Kidney (tissue), 13 donors: ENCODE measurements at regions not wholly inside any gene's neighbourhood (a gene's known extent, or its start where the extent isn't known, plus 50 kb on each side); places are given as distances from the start of the nearest gene placed in this dataset.

Experiments
- DNase-seq, 5 donors: peaks; one replicate each; pipeline ENCODE4 v3.0.0-alpha.2; 2013 to 2020
- FAIRE-seq: peaks from 2 replicates; lab custom pipeline; 2012; peaks lifted over from hg19 to GRCh38; lab: Jason Lieb, UNC
- H3K27ac ChIP-seq, 2 donors: one replicate each; pipeline ENCODE4 v1.7.0; 2013; ENCODE audit warnings: low read depth in 2 of 2, low read length in 2 of 2, inconsistent platforms in 1 of 2
- H3K27me3 ChIP-seq: one replicate; pipeline ENCODE4 v1.7.1; 2013; ENCODE audit warnings: low read length, inconsistent platforms; ENCODE audit not compliant: control insufficient read depth, insufficient read depth
- H3K36me3 ChIP-seq, 3 donors: one replicate each; pipeline versions ENCODE4 v1.7.0 to v1.7.1; 2013; ENCODE audit warnings: low read length in 3 of 3, control low read depth in 1 of 3, inconsistent platforms in 1 of 3; ENCODE audit not compliant: insufficient read depth in 3 of 3, control insufficient read depth in 2 of 3
- H3K4me1 ChIP-seq, 3 donors: one replicate each; pipeline versions ENCODE4 v1.7.0 to v1.7.1; 2013; ENCODE audit warnings: low read length in 3 of 3, inconsistent platforms in 1 of 3, low read depth in 1 of 3; ENCODE audit not compliant: control insufficient read depth in 2 of 3, insufficient read depth in 2 of 3
- H3K4me3 ChIP-seq, 3 donors: one replicate each; pipeline versions ENCODE4 v1.7.0 to v1.8.1; 2013; ENCODE audit warnings: low read length in 3 of 3, control low read depth in 1 of 3, inconsistent platforms in 1 of 3
- H3K9ac ChIP-seq, 3 donors: one replicate each; pipeline versions ENCODE4 v1.7.0 to v1.7.1; 2013; ENCODE audit warnings: low read length in 3 of 3, control low read depth in 1 of 3, inconsistent platforms in 1 of 3
- H3K9me3 ChIP-seq, 3 donors: one replicate each; pipeline versions ENCODE4 v1.7.0 to v1.7.1; 2013; ENCODE audit warnings: low read length in 3 of 3, control low read depth in 1 of 3, inconsistent platforms in 1 of 3; ENCODE audit not compliant: control insufficient read depth in 2 of 3, insufficient read depth in 1 of 3
- intact Hi-C: fragments of 100-400 bp; cut with DNase I; formaldehyde crosslinking; loops from one replicate; pipeline ENCODE4 v1.11.1; 2022
- TF ChIP-seq, protein P1 (sequence below): IDR thresholded peaks from 3 replicates; pipeline ENCODE4 v1.5.1; 2012; ENCODE audit warnings: mild to moderate bottlenecking, moderate library complexity, borderline replicate concordance; ENCODE audit not compliant: insufficient read depth; ENCODE audit errors: extremely low read depth
- donor health status: control.
- donor health status: control.
- donor health status: control.
- donor health status: control.
- donor health status: control.
- donor health status: DM: yes; HTN: yes; CAD: no.
- donor health status: Normal renal cell carcinoma (clear cell type).

GRCh38 chr2:241936457-241937133 is 67.1 kb downstream of the RTP5 start:
- Histone ChIP-seq H3K27ac (no peak overlapping the region), H3K4me1 (peaks cover 0 to 4% (median 4%) of the 10 kb centered on the region in 3 donors), H3K36me3 (no peaks in the 10 kb centered on the region), H3K9me3 (no peaks in the 10 kb centered on the region), H3K4me3 (no peak overlapping the region), H3K27me3 (no peaks in the 10 kb centered on the region), H3K9ac (no peak overlapping the region)
- DNase-seq (no peak), FAIRE-seq (no peak)
- intact Hi-C loops, result no loop called here
- TF ChIP-seq, protein P1, sequence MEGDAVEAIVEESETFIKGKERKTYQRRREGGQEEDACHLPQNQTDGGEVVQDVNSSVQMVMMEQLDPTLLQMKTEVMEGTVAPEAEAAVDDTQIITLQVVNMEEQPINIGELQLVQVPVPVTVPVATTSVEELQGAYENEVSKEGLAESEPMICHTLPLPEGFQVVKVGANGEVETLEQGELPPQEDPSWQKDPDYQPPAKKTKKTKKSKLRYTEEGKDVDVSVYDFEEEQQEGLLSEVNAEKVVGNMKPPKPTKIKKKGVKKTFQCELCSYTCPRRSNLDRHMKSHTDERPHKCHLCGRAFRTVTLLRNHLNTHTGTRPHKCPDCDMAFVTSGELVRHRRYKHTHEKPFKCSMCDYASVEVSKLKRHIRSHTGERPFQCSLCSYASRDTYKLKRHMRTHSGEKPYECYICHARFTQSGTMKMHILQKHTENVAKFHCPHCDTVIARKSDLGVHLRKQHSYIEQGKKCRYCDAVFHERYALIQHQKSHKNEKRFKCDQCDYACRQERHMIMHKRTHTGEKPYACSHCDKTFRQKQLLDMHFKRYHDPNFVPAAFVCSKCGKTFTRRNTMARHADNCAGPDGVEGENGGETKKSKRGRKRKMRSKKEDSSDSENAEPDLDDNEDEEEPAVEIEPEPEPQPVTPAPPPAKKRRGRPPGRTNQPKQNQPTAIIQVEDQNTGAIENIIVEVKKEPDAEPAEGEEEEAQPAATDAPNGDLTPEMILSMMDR, result no peak

DNA sequence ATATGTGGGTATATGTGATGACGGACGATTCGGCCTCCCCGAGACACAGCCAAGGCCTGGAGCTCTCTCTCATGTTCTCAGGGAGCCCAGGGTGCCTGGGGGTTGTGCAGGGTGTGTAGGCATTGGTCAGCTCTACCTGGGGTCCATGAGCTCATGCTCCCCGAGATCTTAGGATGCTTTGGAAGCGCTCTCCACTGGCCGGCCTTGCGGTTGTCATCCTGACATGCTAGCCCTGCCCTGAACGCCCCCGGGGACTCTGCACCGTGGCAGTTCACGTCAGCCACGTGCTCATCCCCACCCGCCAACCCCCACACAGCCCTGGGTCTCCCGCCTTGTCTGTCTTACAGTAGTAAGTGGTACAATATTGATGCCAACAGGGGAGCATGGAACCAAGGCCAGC is 67.8 kb downstream of the RTP5 start:
- Histone ChIP-seq H3K9ac (no peak overlapping the region), H3K4me3 (no peak overlapping the region), H3K9me3 (no peaks in the 10 kb centered on the region), H3K4me1 (peaks cover 0 to 4% (median 4%) of the 10 kb centered on the region in 3 donors), H3K27ac (no peak overlapping the region), H3K36me3 (no peaks in the 10 kb centered on the region), H3K27me3 (no peaks in the 10 kb centered on the region)
- no peak for DNase-seq
- intact Hi-C loops, result no loop called here
- FAIRE-seq, result no peak
- TF ChIP-seq, protein P1, result no peak

- no peaks in the 10 kb centered on the region for H3K36me3 ChIP-seq
- DNase-seq (no peak), FAIRE-seq (no peak)
- H3K27ac ChIP-seq, result no peak overlapping the region
- H3K9me3 ChIP-seq, result no peaks in the 10 kb centered on the region
- TF ChIP-seq, protein P1, result no peak
- no peaks in the 10 kb centered on the region for H3K27me3 ChIP-seq
- no peak overlapping the region for H3K9ac ChIP-seq
- H3K4me1 ChIP-seq, result no peaks in the 10 kb centered on the region
- no peak overlapping the region for H3K4me3 ChIP-seq
- intact Hi-C loops, result no loop called here
Measured at GRCh38 chr2:241939541-241939940, 70.0 kb downstream of the RTP5 start.

DNA sequence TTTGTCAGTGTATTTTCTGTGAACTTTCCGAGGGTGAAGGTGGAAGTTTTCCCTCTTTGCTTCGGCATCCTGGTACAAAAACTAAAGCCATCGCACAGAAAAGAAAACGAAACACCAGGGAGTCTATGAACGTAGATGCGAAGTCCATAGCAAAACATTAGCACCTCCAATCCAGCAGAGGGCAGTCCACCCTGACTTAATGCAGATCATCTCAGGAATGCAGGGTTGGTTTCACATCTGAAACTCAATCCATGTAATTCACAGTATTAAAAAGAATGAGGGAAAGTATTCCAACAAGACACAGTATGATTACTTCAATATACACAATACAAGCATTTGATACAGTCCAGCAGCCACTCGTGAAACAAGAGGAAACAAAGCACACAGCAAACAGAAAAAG is 70.8 kb downstream of the RTP5 start:
- no peaks in the 10 kb centered on the region for H3K4me1 ChIP-seq
- no peaks in the 10 kb centered on the region for H3K9me3 ChIP-seq
- intact Hi-C loops, result no loop called here
- no peaks in the 10 kb centered on the region for H3K36me3 ChIP-seq
- TF ChIP-seq, protein P1, result no peak
- no peak overlapping the region for H3K4me3 ChIP-seq
- no peak for DNase-seq
- no peak overlapping the region for H3K27ac ChIP-seq
- H3K27me3 ChIP-seq, result no peaks in the 10 kb centered on the region
- FAIRE-seq, result no peak
- H3K9ac ChIP-seq, result no peak overlapping the region
